ENCODE measurements at regions not wholly inside any gene's neighbourhood (a gene's known extent, or its start where the extent isn't known, plus 50 kb on each side); places are given as distances from the start of the nearest gene placed in this dataset.

DNA sequence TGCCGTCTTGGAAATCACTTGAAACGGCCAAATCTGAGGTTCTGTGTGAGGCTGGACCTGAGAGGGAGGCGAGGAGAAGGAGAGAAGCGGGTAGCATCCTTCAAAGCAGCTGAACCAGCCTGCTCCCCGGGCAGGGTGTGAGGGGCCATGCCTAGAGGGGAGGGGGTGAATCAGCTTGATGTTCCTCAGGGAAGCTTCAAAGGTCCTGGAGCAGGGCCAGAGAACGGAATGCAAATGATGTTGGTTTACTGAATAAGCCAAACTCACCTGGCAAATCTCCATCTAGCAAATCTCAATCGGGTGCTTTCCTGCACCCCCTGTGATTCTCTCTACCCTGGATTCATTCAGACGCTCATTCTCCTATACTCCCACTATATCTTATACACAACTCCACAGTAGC lies 226.9 kb downstream of the WDR11 start:
- no peak overlapping the region for H3K4me3 ChIP-seq (ENCODE audit: low read depth, low read length)
- TF ChIP-seq, protein P1, sequence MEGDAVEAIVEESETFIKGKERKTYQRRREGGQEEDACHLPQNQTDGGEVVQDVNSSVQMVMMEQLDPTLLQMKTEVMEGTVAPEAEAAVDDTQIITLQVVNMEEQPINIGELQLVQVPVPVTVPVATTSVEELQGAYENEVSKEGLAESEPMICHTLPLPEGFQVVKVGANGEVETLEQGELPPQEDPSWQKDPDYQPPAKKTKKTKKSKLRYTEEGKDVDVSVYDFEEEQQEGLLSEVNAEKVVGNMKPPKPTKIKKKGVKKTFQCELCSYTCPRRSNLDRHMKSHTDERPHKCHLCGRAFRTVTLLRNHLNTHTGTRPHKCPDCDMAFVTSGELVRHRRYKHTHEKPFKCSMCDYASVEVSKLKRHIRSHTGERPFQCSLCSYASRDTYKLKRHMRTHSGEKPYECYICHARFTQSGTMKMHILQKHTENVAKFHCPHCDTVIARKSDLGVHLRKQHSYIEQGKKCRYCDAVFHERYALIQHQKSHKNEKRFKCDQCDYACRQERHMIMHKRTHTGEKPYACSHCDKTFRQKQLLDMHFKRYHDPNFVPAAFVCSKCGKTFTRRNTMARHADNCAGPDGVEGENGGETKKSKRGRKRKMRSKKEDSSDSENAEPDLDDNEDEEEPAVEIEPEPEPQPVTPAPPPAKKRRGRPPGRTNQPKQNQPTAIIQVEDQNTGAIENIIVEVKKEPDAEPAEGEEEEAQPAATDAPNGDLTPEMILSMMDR (IDR thresholded peaks at IDR 0.05; ENCODE audit: borderline replicate concordance, insufficient read depth, low read depth, low read length), result no peak

DNA sequence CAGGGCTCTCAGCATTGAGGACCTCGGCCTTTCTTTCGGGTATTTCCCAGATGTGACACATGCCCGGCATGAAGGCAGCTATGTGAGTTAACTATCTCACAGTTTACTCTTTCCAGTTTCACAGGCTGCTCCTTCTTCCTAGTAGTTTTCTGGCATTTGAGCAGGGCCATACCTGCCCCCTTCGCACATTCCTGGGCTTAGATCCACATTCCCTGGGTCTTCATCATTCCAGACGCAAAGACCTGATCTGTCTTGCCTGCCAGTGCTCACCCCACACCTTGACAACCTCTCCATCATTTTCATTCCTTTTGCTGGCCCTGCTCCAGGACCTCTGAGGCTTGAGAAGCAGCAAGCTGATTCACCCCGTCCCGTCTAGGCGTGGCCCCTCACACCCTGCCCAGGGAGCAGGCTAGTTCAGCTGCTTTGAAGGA lies 227.5 kb downstream of the WDR11 start:
- TF ChIP-seq, protein P1 (IDR thresholded peaks at IDR 0.05; ENCODE audit: borderline replicate concordance, insufficient read depth, low read depth, low read length), result no peak
- H3K4me3 ChIP-seq (ENCODE audit: low read depth, low read length), result no peak overlapping the region

DNA sequence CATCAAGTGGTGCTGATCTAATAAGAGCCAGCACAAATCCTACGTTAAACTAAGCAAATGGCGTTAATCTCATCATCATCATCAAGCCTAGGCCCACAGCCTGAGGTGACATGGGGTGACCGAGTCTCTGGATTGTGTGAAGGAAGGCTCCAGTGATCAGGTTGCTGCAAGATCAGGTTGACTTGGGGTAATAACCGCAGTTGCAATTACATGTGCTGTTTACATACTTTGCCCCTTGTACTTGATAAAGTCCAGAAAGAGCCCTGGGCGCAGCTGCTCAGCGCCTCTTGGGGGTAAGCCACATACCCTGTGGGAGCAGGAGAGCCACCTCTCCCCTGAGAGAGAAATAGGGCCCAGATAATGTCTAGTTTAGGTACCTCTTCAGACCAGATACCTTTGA lies 228.1 kb downstream of the WDR11 start:
- no peak overlapping the region for H3K4me3 ChIP-seq (ENCODE audit: low read depth, low read length)
- TF ChIP-seq, protein P1 (IDR thresholded peaks at IDR 0.05; ENCODE audit: borderline replicate concordance, insufficient read depth, low read depth, low read length), result no peak

DNA sequence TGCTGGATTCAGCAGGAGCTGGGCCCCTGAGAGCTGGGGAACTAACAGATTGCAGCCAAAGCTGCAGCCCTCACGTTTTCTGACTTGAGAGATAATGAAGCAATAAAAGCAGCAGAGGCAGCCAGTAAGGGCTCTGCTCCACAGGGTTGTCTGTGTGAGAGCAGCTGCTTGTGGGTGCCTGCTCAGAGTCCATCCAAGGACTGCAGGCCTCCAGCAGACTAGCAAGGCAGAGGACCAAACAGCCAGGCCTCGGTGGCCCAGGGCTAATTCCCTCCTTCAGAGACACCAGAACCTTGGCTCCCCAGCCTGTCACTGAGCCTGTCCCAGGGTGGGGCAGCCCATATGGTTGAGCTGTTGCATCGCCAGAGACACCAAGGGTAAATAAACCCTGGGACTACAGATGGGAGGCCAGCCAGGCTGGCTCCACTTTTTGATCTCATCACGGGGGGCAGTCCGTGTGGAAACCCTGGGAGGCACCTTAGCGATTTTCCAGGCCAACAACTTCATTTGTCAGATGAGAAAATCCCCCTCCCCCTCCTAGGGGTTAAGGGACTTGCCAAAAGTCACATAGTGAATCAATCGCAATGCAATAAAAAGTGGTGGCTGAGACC lies 229.2 kb downstream of the WDR11 start:
- no peak overlapping the region for H3K4me3 ChIP-seq (ENCODE audit: low read depth, low read length)
- TF ChIP-seq, protein P1 (IDR thresholded peaks at IDR 0.05; ENCODE audit: borderline replicate concordance, insufficient read depth, low read depth, low read length), result no peak

DNA sequence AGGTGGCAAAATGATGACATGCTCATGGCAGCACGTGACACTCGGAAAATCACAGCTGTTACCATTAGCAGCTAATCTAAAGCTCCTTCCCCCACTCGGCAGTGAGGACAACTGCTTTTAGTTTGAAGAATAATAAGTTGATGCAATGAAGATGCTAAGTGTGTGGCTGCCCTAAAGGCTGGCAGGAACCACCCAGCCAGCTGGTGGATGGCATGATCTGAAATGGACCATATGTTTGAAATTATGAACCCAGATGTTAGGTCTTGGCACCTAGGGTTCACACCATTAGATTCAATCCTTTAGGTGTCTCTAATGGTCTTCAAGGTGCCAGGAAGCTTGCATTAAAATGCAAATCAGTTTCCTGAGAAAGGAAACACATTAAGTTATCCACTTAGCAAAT lies 230.1 kb downstream of the WDR11 start:
- no peak overlapping the region for H3K4me3 ChIP-seq (ENCODE audit: low read depth, low read length)
- TF ChIP-seq, protein P1 (IDR thresholded peaks at IDR 0.05; ENCODE audit: borderline replicate concordance, insufficient read depth, low read depth, low read length), result no peak

DNA sequence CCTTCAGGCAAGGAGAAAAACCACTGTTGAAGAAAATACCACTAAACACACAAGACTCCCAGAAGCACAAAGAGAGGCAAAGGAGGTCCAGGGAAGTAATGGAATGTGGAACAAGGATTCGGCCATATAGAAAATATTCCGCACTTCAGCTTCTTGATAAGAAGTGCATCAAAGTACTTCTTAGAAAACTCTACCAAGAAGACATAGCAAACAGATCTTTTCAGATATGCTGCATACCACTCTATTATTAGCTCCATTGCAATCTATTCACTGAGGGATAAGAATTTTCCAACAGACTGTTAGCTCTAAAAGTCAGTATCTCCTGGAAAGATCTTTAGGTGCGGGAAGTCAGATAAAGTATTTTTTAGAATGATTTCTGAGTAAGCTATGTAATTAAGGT lies 231.8 kb downstream of the WDR11 start:
- TF ChIP-seq, protein P1 (IDR thresholded peaks at IDR 0.05; ENCODE audit: borderline replicate concordance, insufficient read depth, low read depth, low read length), result no peak
- H3K4me3 ChIP-seq (ENCODE audit: low read depth, low read length), result no peak overlapping the region

DNA sequence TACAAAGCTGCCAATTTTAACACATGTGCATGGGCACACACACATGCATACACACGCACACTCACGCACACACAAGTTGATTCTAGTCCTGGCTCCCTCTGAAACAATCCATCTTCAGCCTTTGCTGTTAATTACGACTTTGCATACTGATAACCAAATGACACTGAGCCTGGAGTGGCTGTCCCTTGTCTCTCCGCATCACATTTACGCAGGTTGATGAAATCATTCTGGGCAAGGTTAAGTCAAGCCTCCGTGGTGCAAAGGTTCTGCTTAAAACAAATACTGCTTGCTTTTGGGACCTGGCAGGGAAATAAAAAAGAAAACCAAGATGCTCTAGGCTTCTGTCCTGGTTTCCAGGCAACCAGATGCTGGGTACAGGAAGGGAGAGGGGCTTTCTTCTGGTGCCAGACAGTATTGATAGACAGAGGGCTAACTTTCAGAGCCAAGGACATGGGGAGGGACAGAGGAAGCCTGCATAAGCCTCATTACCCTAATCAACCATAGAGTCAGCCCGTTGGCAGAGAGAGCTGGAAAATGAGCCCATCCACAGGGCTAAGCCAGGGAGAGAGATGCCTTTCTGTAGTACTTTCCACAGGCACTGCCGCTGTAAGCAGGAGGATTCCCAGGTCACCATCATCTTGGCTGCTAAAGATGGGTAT lies 233.0 kb downstream of the WDR11 start:
- no peak overlapping the region for H3K4me3 ChIP-seq (ENCODE audit: low read depth, low read length)
- TF ChIP-seq, protein P1 (IDR thresholded peaks at IDR 0.05; ENCODE audit: borderline replicate concordance, insufficient read depth, low read depth, low read length), result no peak
